Ascending aorta (tissue), 2 donors: ENCODE measurements at regions not wholly inside any gene's neighbourhood (a gene's known extent, or its start where the extent isn't known, plus 50 kb on each side); places are given as distances from the start of the nearest gene placed in this dataset.
"Not testable (repeated sequence)": the region's sequence is repeated elsewhere in the genome, so short reads cannot be mapped to it uniquely, and the experiment has no call there.

Experiments used
- DNase-seq, 2 donors: peaks; one replicate each; pipeline ENCODE4 v3.0.0-alpha.2; 2019; ENCODE audit warnings: low spot score in 2 of 2
- H3K27ac ChIP-seq, 2 donors: fragments of 200-600 bp; sonication (generic); one replicate each; pipeline ENCODE4 v1.5.1; 2016 to 2017; ENCODE audit warnings: mild to moderate bottlenecking in 1 of 2
- H3K27me3 ChIP-seq: fragments of 200-600 bp; sonication (generic); one replicate; pipeline ENCODE4 v1.5.1; 2017
- H3K36me3 ChIP-seq, 2 donors: fragments of 200-600 bp; sonication (generic); one replicate each; pipeline ENCODE4 v1.5.1; 2016
- H3K4me1 ChIP-seq, 2 donors: fragments of 200-600 bp; sonication (generic); one replicate each; pipeline ENCODE4 v1.5.1; 2016 to 2017; ENCODE audit warnings: mild to moderate bottlenecking in 1 of 2
- H3K4me3 ChIP-seq, 2 donors: fragments of 200-600 bp; sonication (generic); one replicate each; pipeline ENCODE4 v1.5.1; 2016 to 2017; ENCODE audit warnings: mild to moderate bottlenecking in 1 of 2
- H3K9me3 ChIP-seq, 2 donors: fragments of 200-600 bp; sonication (generic); one replicate each; pipeline ENCODE4 v1.5.1; 2016
- intact Hi-C: fragments of 100-400 bp; cut with DNase I; formaldehyde crosslinking; loops from one replicate; pipeline ENCODE4 v1.15.1; 2023
- TF ChIP-seq, protein P1 (sequence below), 3 experiments: fragments of 200-600 bp in 2 of 3; fragments of 450-650 bp in 1 of 3; sonication (generic) in 2 of 3; IDR thresholded peaks; one replicate each; pipeline ENCODE4 v1.5.1; 2016 to 2019; ENCODE audit warnings: antibody characterized with exemption in 3 of 3, mild to moderate bottlenecking in 1 of 3, moderate library complexity in 1 of 3

DNA sequence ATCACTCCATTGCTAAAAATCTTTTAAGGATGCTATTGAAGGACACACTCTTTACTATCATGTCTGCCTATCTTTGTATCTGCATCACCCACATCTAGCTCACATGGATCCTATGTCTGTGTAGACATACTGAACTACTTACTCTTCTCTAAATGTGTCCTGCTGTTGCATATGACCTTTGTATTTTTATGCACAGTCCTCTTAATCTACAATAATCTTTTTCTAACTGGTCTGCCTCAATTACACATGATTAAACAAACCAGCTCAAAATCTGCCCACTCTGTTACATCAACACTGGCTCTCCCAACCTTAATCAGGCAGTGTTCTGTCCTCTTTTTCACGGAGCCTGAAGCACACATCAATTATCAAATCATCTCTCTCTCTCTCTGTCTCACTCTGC, 316.3 kb upstream of the MGAT4C start:
- no peak overlapping the region for H3K27ac ChIP-seq
- no peaks in the 10 kb centered on the region for H3K27me3 ChIP-seq
- no peak overlapping the region for H3K4me3 ChIP-seq
- no peak for DNase-seq
- intact Hi-C loops, result no loop called here
- no peaks in the 10 kb centered on the region for H3K4me1 ChIP-seq
- no peaks in the 10 kb centered on the region for H3K36me3 ChIP-seq
- TF ChIP-seq, protein P1, sequence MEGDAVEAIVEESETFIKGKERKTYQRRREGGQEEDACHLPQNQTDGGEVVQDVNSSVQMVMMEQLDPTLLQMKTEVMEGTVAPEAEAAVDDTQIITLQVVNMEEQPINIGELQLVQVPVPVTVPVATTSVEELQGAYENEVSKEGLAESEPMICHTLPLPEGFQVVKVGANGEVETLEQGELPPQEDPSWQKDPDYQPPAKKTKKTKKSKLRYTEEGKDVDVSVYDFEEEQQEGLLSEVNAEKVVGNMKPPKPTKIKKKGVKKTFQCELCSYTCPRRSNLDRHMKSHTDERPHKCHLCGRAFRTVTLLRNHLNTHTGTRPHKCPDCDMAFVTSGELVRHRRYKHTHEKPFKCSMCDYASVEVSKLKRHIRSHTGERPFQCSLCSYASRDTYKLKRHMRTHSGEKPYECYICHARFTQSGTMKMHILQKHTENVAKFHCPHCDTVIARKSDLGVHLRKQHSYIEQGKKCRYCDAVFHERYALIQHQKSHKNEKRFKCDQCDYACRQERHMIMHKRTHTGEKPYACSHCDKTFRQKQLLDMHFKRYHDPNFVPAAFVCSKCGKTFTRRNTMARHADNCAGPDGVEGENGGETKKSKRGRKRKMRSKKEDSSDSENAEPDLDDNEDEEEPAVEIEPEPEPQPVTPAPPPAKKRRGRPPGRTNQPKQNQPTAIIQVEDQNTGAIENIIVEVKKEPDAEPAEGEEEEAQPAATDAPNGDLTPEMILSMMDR (IDR thresholded peaks at IDR 0.05), result no peak
- peaks cover 0 to 5% of the 10 kb centered on the region in 2 donors for H3K9me3 ChIP-seq

DNA sequence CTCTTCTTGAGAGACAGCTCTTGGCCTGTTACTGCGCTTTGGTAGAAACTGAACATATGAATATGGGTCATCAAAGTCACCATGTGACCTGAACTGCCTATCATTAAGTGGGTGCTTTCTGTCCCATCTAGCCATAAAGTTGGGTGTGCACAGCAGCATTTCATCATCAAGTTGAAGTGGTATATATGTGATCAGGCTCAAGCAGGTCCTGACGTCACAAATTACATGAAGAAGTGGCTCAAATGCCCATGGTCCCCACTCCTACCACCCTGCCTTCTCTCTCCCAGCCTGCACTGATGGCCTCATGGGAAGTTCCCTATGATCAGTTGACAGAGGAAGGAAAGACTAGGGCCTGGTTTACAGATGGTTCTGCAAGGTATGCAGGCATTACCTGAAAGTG, 308.8 kb upstream of the MGAT4C start:
- Histone ChIP-seq H3K27me3 (no peaks in the 10 kb centered on the region), H3K4me3 (no peak overlapping the region), H3K9me3 (peaks cover 0 to 8% of the 10 kb centered on the region in 2 donors), H3K36me3 (no peaks in the 10 kb centered on the region), H3K27ac (no peak overlapping the region), H3K4me1 (no peaks in the 10 kb centered on the region)
- intact Hi-C loops, result no loop called here
- no peak for DNase-seq
- TF ChIP-seq, protein P1 (IDR thresholded peaks at IDR 0.05), result no peak

DNA sequence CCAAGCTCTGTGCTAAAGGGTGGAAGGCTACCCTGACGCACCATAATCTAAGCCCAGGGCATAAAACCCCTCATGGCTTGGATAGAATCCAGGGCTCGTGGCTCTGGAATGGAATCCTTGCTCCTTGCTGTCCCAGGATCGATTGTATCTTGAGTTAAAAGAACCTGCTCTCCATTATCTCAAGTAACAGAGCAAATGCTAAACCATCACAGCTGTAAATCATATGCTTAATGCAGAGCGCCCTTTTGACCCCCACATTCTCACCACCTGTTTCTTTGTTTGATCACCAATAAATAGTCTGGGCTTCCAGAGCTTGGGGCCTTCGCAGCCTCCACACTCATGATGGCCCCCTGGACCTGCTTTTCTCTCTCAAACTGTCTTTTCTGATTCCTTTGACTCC, 299.3 kb upstream of the MGAT4C start:
- intact Hi-C loops, H3K4me1 ChIP-seq, DNase-seq, H3K27me3 ChIP-seq, H3K36me3 ChIP-seq, H3K27ac ChIP-seq, H3K9me3 ChIP-seq, H3K4me3 ChIP-seq: not testable (repeated sequence)

DNA sequence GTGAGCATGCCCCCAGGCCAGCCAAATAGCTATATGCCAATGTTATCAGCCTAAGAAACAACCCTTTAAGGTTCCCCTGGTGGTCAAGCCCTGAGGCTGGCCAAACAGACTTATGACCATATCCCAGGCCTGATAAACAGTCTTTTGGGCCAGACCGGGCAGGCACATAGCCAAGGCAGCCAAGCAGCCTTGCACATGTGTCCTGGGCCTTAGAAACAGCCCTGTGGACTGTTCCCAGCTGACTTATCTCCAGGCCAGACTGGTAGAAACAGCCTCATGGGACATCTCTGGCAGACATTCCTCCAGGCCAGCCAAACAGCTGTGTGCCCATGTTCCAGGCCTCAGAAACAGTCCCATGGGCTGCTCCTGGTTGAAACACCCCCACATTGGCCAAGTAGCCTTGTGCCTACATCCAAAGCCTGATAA, 295.0 kb upstream of the MGAT4C start:
- TF ChIP-seq, protein P1 (IDR thresholded peaks at IDR 0.05), result peak in 1 of 3 experiments; percentile 32
- Histone ChIP-seq H3K27me3 (no peaks in the 10 kb centered on the region), H3K4me1 (peaks cover 0 to 2% of the 10 kb centered on the region in 2 donors), H3K36me3 (no peaks in the 10 kb centered on the region), H3K27ac (peak overlapping the region; percentile 24 to 74), H3K4me3 (no peak overlapping the region), H3K9me3 (no peaks in the 10 kb centered on the region)
- intact Hi-C loops, result no loop called here
- DNase-seq, result peak; percentile 69 to 87

DNA sequence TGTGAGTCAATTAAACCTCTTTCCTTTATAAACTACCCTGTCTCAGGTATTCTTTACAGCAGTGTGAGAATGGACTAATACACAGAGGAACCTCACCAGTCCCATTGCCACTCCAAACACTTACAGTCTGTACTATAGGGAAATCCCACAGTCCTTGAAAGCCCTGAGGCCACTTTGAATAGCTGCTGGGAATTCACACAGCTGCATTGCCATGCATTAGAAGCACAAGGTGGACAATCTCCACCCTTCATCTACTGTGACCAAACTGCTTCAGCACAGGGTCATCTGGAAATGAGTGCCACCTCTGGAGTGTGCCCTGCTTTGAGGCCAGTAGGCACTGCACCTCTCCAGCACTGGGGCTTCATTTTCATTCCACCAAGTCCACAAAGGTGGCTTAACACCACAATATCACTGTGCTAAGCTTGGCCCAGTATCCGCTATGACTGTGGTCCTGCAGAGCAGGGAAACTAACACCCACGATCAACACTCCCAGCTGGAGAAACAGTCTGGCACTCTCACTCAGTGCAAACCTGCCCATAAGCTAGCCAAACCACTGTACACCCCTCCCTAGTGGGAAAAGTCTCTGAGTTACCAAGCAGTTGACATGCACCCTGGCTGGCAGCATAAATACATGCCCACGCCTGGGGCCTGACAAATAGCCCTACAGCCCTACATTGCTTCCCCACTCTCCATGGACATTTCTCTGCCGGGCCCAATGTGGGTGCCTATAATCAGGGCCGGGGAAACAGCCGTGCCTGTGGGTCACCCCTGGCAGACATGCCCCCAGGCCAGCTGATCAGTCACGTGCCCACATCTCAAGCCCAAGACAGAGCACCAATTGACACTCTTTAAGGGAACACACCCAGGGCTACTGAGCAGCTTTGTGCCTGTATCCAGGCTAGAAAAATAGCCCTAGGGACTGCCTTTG, 294.3 kb upstream of the MGAT4C start:
- H3K36me3 ChIP-seq, result no peaks in the 10 kb centered on the region
- DNase-seq, result no peak
- H3K27ac ChIP-seq, result peak overlapping the region; percentile 24 to 74
- no peaks in the 10 kb centered on the region for H3K9me3 ChIP-seq
- TF ChIP-seq, protein P1 (IDR thresholded peaks at IDR 0.05), result no peak
- intact Hi-C loops, result no loop called here
- H3K27me3 ChIP-seq, result no peaks in the 10 kb centered on the region
- peaks cover 0 to 2% of the 10 kb centered on the region in 2 donors for H3K4me1 ChIP-seq
- H3K4me3 ChIP-seq, result no peak overlapping the region

DNA sequence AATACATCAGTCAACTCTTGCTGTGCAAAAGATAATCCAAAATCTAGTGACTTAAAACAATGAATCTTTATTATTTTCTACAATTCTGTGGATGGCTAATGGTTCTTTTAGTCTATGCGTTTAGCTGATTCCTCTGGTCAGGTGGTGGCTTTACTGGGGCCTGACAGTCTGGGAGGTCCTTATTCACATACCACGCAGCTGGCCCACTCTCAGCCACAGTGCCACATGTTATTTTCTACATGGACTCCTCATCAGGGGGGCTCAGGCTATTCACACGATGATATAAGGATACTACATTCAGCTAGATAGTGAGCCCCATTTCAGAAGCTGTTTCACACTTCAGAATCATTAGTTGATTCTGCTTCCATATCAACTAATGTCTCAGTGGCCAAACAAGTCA, 287.5 kb upstream of the MGAT4C start:
- Histone ChIP-seq H3K9me3 (no peaks in the 10 kb centered on the region), H3K36me3 (no peaks in the 10 kb centered on the region), H3K27me3 (no peaks in the 10 kb centered on the region), H3K4me1 (no peaks in the 10 kb centered on the region), H3K4me3 (no peak overlapping the region), H3K27ac (no peak overlapping the region)
- DNase-seq, result no peak
- TF ChIP-seq, protein P1 (IDR thresholded peaks at IDR 0.05), result no peak
- intact Hi-C loops, result no loop called here
